ENCODE measurements at regions not wholly inside any gene's neighbourhood (a gene's known extent, or its start where the extent isn't known, plus 50 kb on each side); places are given as distances from the start of the nearest gene placed in this dataset.

GRCh38 chr1:103942029-103942428 lies 192.3 kb downstream of the AMY1C start:
- Histone ChIP-seq H3K27ac (ENCODE audit: insufficient read length, low read depth, low read length) (no peak overlapping the region), H2BK12ac (ENCODE audit: insufficient read length, low read depth, low read length) (no peak overlapping the region), H2BK15ac (ENCODE audit: low read depth, low read length) (no peak overlapping the region), H3K14ac (ENCODE audit: insufficient read depth, low read length) (no peak overlapping the region), H3K23me2 (ENCODE audit: insufficient read length, low read depth, low read length, poor library complexity, severe bottlenecking) (no peaks in the 10 kb centered on the region), H2BK5ac (ENCODE audit: insufficient read length, low read length) (no peak overlapping the region), H3K56ac (ENCODE audit: insufficient read length, low read depth, low read length) (no peak overlapping the region), H3T11ph (ENCODE audit: low read length) (no peak overlapping the region), H4K20me1 (ENCODE audit: control insufficient read depth, insufficient read depth, insufficient read length) (no peaks in the 10 kb centered on the region), H3K4ac (ENCODE audit: low read depth, low read length) (no peak overlapping the region), H3K79me2 (ENCODE audit: insufficient read depth, low read length) (no peaks in the 10 kb centered on the region), H3K18ac (ENCODE audit: insufficient read length, low read depth, low read length) (no peak overlapping the region), H2AFZ (ENCODE audit: low read length) (no peak overlapping the region), H3K9ac (ENCODE audit: extremely low read depth, insufficient read length, low read length) (no peak overlapping the region), H2AK5ac (ENCODE audit: insufficient read length, low read length) (no peak overlapping the region), H3K27me3 (ENCODE audit: insufficient read depth, low read length) (peaks cover 2% of the 10 kb centered on the region; the same call in 1 of the 2 replicates), H3K9me3 (ENCODE audit: control insufficient read depth, low read depth, low read length) (no peaks in the 10 kb centered on the region), H3K79me1 (ENCODE audit: insufficient read depth, low read depth, low read length, poor library complexity, severe bottlenecking) (no peaks in the 10 kb centered on the region), H3K4me1 (ENCODE audit: insufficient read depth, low read length) (no peaks in the 10 kb centered on the region), H4K8ac (replicated peaks; ENCODE audit: insufficient read length, low read depth, low read length) (no peak overlapping the region), H3K23ac (ENCODE audit: insufficient read length, low read depth, low read length) (no peak overlapping the region), H4K91ac (ENCODE audit: insufficient read length, low read depth, low read length) (no peak overlapping the region), H4K5ac (ENCODE audit: insufficient read length, low read depth, low read length) (no peak overlapping the region), H2BK20ac (ENCODE audit: low read depth, low read length, poor library complexity, severe bottlenecking) (no peak overlapping the region), H2BK120ac (ENCODE audit: low read depth, low read length, poor library complexity, severe bottlenecking) (no peak overlapping the region), H3K4me2 (ENCODE audit: insufficient read depth, insufficient read length, low read length) (no peak overlapping the region)
- TF ChIP-seq CTCF (conservative IDR thresholded peaks at IDR 0.05), result no peak
- DNase-seq, result no peak
- WGBS (ENCODE audit: extremely low coverage, insufficient read length, low lambda C conversion rate), result no CpG with 5 or more reads among the region's 1 CpG
- Mint-ChIP-seq H3K9me3 (peaks cover 3 to 6% of the 10 kb centered on the region in 2 experiments; a peak in 4 of 5 replicates), H3K27ac (no peak overlapping the region), H3K4me3 (no peak overlapping the region), H3K27me3 (ENCODE audit: low read depth) (peaks cover 71% of the 10 kb centered on the region), H3K36me3 (ENCODE audit: insufficient read depth in 1 of 3, low read depth in 3 of 3) (no peaks in the 10 kb centered on the region; a peak in 1 of 7 replicates), H3K4me1 (peaks cover 3% of the 10 kb centered on the region in 2 experiments; a peak in 2 of 4 replicates)

All from H9 (cell line).